Medulla oblongata (tissue), 1 donor: ENCODE measurements at regions not wholly inside any gene's neighbourhood (a gene's known extent, or its start where the extent isn't known, plus 50 kb on each side); places are given as distances from the start of the nearest gene placed in this dataset.

Experiments used
- DNase-seq: peaks from one replicate; pipeline ENCODE4 v3.0.0-alpha.2; 2015; ENCODE audit errors: extremely low spot score

DNA sequence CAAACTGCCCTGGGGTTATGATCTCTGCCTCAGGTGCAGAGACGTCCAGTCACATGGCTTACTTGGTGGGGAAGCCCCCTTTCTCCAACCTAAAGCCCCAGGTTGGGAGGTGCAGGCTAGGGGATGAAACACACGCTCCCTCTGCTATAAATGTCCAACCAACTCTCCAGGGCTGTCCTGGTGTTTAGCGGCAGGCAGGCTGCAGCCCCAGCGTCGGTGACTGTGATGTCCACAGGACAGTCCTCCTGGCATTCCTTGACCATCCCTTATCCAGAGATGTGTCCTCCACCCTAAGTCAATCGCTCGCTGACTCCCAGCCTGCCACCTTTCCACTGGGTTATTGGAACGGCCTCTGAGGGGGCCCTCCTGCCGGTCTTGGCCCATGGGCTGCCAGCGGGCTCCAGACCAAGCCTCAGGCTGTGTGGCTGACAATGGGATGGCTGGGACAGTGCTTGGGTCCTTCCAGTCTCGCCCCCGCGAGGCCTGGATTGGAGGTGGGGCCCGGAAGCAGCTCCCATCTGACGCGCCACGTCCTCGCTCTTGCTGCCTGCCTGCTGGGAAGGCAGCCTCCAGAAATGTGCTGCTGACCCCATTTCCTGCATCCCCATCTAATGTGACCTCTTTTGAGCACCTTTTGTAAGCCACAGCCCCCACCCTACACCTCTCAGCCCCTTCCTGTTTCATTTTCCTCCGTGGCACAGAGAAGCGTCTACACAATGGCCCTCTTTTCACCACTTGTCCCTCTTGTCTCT, 60.8 kb upstream of the ADRA2C start:
- DNase-seq, result no peak

DNA sequence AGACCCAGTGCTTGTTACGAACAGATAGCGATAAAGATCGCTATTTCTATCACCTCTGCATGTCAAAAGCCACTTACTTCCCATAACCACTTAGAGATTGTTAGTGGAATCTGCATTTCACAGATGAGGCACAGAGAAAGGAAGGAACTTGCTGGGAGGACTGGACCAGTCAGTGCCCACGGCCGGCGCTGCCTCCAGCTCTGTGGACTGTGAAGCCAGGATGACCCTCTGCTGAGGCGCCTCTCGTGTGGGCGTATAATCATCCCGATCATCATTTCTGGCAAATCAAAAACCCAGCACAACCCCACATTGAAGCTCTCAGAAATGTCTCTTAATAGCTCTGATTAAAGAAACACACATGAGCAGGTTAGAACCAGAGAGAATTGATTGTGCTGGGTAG, 61.5 kb upstream of the ADRA2C start:
- DNase-seq, result no peak

DNA sequence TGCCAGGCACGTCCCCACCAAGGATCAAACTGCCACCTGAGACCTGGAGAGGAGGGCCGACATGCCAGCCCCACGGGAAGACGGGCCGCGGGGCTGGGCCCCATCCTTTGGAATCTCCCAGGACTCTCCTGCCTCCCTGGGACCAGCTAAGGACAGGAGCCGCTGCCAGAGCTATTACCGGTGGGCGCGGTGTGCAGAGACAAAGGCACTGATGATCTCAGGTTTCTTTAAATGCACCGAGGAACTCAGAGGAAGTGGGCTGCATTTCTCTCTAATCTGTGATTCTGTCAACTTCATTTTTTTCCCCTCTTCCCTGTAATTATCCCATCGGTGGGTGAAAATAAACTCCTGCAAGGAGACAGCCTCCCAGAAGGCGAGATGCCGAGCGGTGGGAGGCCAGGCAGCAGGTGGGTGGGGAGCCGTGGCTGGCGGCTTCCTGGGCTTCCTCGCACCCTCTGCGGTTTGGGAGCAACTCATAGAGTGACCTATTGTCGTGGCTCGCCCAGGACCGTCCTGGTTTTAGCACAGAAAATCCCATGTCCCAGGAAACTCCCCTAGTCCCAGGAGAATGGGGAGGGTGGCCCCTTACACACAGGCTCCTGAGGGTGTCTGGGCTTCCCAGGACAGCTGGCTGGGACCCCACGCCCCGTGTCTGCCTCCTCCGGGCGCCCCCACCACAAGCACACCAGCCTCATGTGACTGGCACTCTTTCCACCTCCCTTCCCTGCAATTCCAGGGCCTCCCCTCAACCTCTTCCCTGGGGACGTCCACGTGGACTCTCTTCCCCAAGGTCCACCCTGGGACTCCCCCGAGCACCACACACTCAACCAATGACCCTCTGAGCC, 62.3 kb upstream of the ADRA2C start:
- DNase-seq, result no peak

DNA sequence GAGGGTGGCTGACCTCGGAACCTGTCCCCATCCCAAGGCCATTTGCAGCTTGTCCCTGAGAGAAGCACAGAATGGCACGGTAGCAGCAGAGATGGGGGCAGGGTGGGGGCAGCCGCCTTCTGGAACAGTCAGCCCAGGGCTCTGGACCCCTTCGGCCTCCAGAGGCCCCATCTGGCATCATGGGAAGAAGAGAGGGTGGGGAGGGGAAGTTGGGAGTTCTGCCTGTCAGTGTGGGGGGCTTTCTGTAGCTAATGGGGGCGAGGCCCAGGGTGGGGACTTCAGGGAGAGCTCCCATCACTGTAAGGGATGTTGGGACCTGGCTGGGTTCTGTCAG, 62.9 kb upstream of the ADRA2C start:
- no peak for DNase-seq

DNA sequence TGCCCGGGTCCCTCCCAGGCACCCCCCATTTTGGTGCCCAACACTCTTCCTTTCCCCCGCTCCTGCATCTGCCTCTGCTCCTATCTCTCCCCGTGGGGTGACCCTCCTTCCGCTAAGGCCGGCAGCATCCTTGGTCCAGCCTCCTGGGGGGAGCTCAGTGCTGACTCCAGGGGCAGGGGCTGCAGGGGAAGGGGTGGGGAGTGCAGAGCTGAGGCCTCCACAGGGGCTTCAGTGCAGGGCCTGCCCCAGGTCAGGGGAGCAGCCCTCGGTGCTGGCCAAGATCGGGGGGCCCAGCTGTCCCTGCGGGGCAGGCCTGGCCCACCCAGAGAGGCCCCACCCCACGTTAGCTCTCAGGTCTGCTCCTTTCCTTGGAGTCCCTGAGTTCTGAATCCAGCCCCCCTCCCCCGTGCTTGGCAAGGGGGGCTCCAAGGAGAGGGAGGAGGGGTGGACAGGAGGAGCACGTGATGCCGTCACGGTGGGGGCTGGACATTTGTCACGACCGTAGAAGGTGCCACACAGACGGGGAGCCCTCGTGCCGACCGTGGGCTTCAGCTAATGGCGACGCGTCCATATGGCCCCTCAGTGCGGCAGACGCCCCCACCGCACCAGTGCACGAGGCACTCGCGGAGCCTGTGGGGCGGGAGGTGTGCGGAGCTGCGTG, 63.5 kb upstream of the ADRA2C start:
- DNase-seq, result no peak

DNA sequence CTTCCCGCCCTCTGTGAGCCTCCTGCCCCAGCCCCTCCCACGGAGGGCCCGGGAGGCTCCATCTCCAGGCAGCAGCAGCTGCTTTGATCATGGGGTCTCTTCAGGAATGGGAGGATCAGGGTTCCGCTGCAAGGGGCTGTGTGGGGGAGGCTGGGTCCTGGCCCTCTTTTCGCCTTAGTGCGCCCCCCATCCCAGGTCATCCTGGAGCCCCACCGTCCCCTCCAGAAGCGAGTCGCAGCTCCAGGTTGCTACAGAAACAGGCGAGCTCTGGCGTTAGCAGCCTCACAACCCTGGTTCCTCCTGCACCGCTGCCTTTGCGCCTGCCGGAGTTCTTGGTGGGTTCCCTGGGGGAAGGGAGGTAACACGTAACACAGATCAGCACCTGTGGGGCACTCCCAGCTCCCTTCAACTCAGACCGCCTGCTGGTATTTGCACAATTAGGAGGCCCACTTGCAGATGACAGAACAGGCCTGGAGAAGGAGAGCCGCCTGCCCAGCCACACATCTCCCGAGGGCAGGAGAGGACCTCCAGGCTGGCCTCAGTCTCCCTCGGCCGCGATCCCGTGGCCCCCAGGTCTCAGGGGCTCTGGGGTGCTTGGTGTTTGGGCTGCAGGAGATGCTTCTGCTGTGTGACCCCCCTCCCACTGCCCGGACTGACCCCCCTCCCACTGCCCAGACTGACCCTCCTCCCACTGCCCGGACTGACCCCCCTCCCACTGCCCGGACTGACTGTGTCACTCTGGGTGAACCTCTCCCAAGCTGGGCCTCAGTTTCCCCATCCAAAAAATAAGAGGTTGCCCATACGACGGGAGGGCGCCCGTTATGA, 64.2 kb upstream of the ADRA2C start:
- no peak for DNase-seq

DNA sequence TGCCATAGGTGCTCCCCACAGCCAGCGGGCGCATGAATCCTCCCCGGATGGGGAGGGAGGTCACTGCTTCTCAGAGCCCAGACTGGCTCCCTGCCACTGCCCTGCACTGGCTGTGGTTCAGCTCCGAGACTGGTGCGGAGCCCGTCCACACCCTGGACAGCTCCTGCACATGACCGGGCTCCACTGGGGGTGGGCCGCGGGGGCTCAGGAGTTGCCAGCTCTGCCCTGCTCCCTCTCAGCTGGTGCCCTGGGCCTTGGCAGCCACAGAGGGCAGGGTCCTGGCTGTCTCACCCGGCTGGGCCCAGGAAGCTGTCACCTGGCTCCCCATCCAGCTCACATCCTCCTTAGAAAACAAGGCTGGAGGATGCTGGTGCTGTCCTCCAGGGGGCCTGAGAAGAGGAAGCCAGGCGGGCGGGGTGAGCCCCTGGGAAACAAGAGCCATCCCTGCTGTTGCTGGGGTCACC, 64.9 kb upstream of the ADRA2C start:
- no peak for DNase-seq

DNA sequence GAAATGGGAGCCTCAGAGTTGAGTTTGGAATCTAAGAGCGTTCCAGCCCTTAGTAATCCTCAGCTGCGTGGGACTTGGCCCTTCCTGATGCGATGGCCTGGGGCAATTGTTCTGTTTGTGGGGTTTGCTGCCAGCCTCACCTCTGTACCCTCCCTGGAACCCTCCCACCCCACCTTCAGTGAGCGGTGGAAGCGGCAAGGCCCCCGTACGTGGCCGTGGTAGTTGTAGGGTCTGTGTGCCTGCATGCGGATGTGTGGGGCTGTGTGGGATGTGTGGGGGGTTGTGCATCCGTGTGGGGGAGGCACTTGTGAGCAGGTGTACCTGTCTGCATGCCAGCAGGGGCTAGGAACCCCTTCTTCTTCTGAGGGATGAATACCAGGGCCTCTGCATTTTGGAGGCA, 65.4 kb upstream of the ADRA2C start:
- no peak for DNase-seq

DNA sequence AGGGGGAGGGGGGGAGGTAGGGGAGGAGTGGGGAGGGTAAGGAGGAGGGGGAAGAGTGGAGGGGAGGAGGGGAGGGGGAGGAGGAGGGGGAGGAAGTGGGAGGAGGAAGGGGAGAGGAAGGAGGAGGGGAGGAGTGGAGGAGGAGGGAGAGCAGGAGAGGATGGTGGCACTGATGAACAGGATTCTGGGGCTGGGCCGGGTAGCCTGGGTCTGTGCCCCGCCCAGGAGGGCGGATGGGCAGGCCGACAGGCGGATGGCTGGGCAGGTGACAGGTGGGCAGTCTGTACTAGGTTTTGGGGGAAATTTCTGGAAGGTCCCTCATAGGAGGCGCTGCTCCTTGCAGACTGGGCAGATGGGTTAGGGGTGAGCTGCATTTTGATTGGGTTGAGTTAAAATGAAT, 66.0 kb upstream of the ADRA2C start:
- no peak for DNase-seq

DNA sequence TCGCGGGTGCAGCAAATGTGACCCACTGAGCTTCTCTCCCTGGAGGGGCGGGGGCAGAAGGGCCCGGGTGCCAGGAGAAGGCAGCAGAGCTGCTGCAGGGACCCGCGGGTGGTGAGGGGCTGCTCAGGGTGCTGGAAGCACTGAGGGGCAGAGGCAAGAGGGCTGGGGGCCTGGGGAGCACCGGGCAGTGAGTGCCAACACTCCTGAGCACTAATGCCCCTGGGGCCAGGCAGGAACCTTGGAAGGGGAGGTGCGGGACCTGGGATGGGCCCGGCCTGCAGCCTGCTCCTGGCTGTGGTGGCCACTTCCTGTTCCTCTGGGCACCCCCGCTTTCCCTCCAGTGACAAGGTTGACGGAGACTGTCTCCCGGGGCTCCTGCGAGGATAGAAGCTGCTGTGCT, 66.5 kb upstream of the ADRA2C start:
- no peak for DNase-seq

DNA sequence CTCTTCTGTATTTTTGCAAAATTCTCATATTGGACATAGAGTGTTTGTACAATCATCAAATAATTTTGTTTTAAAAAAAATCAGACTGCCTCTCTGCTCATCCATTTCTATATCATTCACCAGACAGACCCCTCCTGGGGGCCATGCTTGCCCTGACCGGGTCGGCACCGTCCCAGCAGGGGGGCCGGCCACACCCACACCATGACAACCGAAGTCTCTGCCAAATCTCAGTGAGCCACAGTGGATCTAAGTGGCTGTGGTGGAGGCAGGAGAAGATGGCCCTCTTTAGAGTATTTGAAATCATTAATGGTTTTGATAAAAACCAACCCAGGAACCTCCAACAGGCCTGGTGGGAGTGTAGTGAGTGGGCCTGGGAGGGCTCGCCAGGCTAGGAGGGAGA, 66.9 kb upstream of the ADRA2C start:
- DNase-seq, result no peak

DNA sequence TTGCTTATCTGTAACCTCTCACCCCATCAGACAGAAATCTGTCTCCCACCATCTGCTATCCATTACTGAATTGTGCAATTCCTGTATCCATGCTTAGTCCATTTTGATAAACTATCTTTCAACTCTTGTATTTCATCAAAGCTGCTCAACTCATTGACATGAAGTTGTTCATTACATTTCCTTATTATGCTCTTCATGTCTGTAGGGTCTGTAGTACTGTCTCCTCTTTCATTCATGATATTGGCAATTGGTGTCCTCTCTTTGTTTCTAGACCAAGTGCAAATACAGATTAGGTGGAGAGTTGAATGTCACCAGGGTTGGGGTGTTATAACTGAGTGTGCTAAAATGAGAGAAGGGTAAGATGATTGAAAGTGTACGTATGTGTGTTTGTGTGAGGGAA, 69.2 kb upstream of the ADRA2C start:
- no peak for DNase-seq

DNA sequence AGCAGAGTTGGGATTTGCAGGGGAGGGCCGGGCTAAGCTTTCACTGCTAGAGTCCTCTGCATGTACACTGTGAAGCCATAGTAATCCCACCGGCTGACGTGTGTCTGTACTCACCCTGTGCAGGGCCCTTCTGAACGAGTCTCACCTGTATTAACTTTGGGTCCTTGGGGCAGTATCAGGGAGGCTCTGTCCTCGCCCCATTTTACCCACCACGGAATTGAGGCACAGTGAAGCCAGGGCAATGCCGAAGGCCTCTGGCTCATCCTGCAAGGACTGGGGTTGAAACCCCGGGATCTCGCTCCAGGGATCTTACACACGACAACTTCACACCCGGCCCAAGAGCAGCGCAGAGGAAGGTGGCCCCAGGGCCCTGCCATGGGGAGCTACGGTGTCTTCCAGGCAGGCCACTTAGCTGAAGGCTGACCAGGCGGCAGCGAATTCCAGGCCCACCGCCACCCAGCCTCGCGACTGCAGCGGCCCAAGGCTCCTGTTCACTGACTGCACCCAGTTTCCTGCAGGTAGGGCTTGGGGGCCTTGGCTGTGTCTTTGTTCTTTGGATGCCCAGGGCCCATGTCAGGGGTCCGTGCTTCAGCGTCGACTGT, 75.5 kb upstream of the ADRA2C start:
- no peak for DNase-seq

DNA sequence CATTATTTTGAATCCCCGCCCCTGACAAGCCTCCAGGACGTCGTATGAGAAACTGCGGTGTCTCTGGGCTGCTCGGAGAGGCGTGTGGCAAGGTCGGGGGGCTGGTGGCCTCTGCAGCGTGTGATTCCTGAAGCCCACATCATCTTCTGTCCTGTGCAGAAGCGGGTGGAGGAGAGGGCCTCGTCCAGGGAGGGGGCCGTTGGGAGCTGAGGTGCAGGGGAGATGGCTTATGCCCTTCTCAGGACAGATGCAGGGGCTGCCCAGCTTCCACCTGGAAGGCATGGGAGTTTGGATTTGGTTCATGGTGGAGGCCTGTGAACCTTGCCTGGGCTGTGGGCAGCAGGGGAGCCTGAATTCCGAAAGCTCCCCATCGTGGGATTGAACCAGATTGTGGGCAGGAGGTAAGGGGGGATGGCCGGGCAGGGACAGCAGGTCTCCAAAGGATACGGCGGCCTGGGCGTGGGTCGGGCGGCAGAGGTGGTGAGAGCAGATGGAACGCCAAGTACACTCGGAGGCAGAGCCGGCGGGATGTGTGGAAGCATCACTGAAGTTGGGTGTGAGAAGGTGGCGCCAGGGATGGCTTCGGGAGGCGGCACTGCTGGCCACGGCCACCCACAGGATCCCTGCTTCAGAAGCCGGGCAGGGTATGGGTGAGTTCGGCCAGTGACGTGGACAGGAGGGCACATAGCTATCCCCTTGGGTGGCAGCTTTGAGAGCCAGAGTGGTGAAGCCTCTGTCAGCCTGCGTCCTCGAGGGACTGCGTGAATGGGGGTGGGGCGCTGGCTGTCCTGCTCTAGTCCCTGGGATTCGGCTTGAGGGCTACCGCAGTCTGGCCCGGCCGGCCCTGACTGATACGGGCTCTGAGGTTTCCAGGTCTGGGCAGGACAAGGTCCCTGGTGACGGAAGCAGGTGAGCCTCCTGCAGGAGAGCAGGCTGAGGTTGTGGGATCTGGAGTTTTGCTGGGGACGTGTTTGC, 76.3 kb upstream of the ADRA2C start:
- DNase-seq, result no peak

DNA sequence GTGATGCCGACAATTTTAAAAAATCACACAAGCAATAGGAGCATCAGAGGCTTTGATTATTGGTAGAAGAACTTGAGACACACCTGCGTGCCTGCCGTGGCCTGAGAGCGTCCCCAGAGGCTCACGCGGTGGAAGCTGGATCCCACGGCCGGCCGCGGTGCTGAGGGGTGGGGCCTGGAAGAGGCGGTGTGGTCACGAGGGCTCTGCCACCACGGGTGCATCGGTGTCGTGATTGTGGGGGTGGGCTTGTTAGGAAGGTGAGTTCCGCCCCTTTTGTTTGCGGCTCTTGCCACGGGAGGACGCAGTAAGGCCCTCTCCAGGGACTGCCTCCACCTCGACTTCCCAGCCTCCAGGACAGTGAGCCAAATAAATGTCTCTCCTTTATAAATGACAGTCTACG, 77.2 kb upstream of the ADRA2C start:
- no peak for DNase-seq

DNA sequence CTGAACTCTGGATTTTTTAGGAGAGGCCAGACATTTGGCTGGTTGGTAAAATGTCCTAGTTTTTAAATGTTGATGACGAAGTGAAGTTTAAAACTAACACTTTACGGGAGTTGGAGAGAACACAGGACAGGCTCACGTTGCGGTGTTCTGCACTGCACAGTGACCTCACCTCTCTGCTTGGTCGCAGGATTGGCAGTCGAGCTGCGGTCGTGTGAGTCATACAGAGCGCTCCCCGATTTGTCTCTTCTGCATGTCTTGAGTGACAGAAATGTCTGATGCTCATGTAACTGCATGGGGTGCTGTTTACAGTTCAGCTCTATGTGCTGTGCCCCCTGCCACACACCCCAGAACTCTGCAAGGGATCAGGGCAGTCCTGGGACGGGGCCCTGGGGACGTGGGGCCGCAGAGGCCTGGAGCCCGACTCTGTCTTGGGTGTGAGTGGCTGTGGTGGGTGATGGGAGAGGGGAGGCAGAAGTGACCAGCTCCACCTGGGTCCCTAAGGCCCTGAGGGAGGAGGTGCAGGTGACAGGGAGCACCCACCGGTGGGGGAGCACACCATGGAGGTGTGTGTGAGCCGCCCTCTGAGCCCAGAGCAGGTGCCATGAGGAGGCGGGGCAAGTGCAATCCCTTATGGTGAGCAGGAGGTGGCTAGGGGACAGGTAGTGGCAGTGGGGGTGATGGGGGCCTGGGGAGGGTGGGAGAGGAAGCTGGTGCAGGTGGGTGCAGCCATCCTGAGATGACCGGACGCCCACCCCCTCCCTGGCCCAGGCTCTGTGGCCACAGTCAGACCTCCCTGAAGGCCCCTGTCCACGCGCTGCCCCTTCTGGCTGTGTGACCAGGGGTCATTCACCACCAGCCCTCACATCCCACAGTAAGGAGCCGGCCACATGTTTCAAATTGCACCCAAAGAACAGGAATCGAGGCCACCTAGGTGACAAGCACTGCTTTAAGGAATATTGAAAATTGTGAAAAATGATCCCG, 77.9 kb upstream of the ADRA2C start:
- DNase-seq, result no peak

DNA sequence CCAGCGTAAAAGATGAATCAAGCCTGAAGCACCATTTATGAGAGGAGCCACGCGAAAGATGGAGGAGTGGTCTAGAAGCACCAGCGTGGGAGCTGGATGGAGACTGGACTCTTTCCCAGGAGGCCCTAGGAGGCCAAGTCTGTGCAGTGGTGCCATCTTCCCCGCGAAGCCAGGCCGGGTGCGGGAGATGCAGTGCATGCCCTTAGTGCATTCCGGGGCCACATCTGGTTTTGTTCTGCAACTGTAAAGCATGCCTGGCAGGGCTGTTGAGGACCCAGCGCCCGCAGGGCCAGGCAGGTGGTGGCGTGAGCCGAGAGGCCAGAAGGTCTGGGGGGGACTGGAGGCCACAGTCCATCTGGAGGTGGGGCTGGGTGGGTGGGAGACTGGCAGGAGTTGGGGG, 78.6 kb upstream of the ADRA2C start:
- DNase-seq, result no peak

DNA sequence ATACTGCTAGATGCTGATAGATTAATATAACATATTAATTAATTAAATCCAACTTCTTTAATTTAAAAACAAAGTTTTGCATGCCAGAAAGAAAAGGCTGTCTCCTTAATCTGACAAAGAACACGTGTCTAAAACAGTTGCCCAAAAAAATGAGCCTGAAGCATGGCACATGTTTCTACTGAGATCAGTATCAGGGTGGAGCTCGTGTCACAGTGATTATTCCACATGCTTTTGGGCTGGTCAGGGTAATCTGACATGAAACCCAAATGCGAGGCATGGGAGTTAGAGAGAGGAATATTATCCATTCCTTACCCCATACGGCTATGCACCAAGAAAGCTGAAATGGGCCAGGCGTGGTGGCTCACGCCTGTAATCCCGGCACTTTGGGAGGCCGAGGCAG, 79.4 kb upstream of the ADRA2C start:
- no peak for DNase-seq

DNA sequence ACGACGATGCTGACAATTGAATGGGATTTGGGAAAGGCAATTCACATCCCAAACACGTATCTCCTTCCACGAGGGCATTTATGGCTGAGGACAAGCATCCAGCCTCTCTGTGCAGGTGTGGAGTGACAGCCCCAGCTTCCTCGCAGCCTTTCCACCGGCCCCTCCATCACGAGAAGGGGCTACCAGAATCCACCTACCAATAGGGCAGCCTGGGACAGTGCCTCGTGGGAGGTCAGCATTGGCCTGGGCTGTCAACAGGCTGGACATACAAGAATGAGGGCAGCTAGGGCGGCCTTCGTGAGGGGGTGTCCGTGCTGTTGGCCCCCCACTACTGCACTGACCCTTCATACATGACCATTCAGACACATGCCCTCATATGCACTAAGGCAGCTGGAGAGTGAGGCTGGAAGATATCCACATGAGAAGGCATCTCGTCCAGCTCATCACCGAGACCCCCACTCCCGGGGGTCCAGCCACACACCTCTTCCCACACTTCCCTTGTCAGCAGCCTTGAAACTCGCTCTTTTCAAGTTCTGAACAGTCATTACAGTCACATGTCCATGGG, 81.0 kb upstream of the ADRA2C start:
- no peak for DNase-seq
